ENCODE measurements at regions not wholly inside any gene's neighbourhood (a gene's known extent, or its start where the extent isn't known, plus 50 kb on each side); places are given as distances from the start of the nearest gene placed in this dataset.

- DNase-seq: no peak
Measured at GRCh38 chr2:83756219-83756618, 702.9 kb downstream of the SUCLG1 start.

DNA sequence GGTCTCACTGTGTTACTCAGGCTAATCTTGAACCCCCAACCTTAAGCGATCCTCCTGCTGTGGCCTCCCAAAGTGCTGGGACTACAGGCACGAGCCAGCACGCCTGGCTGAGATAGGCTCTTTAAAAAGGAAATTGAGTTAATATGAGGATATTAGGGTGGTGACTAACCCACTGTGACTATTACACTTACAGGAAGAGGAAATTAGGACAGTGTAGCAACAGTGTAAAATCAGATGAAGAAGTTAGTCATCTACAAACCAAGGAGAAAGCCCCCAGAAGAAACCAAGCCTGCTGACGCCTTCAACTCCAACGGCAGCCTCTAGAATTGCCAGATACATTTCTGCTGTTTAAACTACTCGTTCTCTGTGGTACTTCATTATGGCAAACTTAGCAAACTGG is 711.9 kb downstream of the SUCLG1 start:
- DNase-seq: no peak

DNA sequence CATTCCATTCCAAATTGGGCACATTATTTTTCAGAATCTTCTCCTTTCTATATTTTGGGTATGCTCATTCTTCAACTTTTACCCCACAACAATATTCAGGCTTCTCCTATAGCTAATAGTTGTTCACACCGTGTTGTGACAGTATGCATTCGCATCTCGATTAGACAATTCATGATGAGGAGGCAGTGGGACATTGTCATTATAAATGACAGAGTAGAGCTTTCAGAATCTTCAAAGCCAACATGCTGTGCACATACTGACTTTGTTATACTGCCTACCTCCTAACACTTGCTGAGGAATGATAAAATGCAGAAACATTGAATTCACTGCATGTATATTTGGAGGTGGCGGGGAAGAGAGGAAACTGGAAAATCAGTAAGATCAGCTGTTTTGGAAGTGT is 714.2 kb downstream of the SUCLG1 start:
- no peak for DNase-seq

- peak; percentile 32 for DNase-seq
Measured at GRCh38 chr2:83742117-83742782, 716.8 kb downstream of the SUCLG1 start.

- DNase-seq: no peak
Measured at GRCh38 chr2:83730223-83730622, 728.9 kb downstream of the SUCLG1 start.

GRCh38 chr2:83725735-83726134 is 733.3 kb downstream of the SUCLG1 start:
- no peak for DNase-seq

DNA sequence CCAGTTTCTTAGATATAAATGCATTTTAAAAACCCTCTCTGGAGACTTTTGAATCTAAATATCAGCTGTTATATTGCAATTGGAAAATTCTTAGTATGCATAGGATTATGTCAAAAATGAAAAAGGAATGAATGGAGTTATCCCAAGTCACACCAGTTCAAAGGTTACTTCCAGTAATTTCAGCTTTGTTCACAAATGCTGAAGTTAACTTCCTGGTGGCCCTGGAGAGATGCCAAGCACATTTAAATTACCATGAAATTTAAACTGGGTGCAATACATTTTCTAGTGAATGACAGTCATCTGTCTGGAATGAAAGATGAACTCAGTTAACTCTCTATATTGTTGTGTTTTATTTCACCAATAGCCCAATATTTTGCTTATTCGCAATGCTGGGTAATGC is 753.9 kb downstream of the SUCLG1 start:
- no peak for DNase-seq

- no peak for DNase-seq
Measured at GRCh38 chr2:83703598-83703997, 755.5 kb downstream of the SUCLG1 start.

DNA sequence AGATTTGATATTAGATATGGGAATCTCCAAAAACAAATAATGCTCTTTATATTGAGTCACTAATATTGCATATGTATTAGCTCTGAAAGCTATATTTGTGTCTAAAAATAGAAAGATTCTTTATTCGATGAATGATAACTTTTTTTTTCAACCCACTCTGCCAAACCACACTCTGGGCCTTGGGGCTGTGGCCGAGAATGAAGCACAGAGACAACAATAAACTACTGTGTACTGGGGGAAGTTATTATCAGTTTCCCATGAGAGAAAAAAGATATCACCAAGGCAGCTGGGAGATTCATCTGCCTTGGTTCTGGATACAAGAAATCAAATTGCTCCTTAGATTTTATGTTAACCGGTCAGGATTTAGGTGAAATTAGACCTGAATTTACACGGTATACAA is 762.2 kb downstream of the SUCLG1 start:
- DNase-seq: no peak

- DNase-seq: no peak
Measured at GRCh38 chr2:83695530-83695929, 763.5 kb downstream of the SUCLG1 start.

DNA sequence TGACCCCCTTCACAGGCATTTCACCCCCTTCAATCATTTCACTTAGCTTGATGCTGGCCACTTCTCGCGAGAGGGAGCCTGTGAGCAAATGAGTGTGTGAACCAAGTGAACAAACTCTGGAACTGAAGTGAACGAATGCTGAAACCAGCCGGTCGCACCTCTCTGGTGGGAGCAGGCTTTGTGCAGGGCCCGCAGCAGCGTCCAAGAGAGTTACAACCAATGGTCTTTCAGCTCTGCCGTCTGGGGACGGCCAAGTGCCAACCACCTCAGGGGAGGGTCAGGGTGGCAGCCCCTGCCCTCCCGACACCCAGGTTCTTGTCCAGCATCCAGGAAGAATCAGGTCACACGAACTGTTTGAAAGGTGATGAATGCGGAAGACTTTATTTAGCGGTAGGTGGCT is 764.0 kb downstream of the SUCLG1 start:
- DNase-seq: no peak

- no peak for DNase-seq
Measured at GRCh38 chr2:83689402-83689801, 769.7 kb downstream of the SUCLG1 start.

GRCh38 chr2:83686863-83687262 is 772.2 kb downstream of the SUCLG1 start:
- no peak for DNase-seq

DNA sequence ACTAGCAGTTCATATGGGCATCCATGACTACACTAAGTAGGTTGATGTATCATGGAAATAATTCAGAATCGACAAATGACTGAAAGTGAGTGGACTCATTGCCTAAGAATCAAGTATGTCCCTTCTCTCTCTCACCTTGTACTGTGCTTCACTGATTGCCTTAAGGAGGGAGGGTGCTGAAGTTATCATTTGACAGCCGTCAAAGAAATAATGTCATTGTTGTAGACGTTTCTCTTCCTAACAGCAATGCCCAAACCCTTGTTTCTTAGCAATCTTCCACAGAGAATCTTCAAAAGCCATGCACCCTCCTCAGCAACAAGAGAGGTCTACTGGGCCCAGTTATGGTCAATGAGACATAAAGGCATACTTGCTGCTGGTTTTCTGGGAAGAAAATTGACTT is 785.0 kb downstream of the SUCLG1 start:
- no peak for DNase-seq

DNA sequence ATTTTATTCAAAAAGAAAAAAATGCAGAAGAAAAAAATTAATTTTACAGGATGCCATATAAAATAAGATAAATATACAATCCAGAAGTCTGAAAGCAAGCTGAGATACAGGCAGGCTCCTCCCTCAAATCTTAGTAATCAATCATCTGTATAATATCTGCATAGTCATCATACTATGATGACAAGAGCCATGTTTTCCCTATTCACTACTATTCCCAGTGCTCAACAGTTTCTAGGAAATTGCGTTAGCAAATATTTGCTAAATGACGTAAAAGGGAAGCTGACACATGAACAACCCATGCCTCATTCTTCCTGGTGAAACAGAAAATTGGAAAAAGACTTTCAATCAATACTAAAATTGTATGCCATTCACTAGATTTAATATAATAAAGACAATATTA is 793.2 kb downstream of the SUCLG1 start:
- no peak for DNase-seq

DNA sequence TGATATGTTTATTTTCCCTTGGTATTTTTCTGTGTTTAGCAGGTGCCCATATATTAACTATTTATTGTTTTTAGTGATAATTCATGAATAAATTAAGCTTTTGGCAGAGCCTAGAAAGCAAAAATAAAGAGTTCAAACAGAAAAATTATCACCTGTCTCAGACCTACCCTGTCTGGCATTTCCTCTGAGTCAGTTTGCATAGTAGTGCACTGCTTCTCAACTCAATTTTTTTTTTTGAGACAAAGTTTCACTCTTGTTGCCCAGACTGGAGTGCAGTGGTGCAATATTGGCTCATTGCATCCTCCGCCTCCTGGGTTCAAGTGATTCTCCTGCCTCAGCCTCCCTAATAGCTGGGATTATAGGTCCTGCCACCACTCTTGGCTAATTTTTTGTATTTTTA is 793.9 kb downstream of the SUCLG1 start:
- DNase-seq: no peak

- DNase-seq: no peak
Measured at GRCh38 chr2:83661711-83662110, 797.4 kb downstream of the SUCLG1 start.

- no peak for DNase-seq
Measured at GRCh38 chr2:83654091-83654611, 804.9 kb downstream of the SUCLG1 start.

GRCh38 chr2:83650898-83651297 is 808.2 kb downstream of the SUCLG1 start:
- DNase-seq: peak; percentile 94

DNA sequence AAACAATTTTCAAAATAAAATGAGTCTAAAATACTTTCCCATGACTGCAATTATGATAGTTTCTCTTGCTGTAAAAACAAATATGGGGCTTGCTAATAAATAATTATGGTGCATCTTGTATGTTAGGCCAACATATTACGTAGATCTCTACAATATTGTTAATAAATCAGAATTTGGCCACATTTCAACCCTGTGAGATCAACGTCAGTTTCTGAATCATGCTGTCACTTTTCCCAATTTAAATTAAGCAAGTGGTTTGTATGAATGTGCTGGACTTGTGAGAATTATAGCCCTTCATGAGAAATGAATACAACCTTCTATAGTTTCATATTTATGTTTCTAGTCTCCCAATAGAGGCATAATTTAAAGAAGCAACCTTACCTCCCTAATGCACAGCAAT is 808.9 kb downstream of the SUCLG1 start:
- no peak for DNase-seq

DNA sequence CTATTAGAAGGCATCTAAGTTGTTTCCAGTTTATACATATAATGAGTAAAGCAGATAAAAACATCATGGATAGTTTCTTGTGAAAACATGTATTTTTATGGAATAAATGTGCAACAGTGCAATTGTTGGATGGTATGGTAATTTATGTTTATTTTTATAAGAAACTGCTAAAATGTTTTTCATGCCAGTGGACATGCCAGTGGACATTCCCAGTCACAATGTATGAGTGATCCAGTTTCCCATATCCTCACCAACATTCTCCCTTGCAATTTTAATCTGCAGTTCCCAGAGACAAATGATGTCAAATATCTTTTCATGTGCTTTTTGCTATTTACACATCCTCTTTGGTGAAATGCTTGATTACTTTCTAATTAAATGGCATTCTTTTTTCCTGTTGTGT is 818.6 kb downstream of the SUCLG1 start:
- no peak for DNase-seq

GRCh38 chr2:83633423-83633822 is 825.7 kb downstream of the SUCLG1 start:
- no peak for DNase-seq

DNA sequence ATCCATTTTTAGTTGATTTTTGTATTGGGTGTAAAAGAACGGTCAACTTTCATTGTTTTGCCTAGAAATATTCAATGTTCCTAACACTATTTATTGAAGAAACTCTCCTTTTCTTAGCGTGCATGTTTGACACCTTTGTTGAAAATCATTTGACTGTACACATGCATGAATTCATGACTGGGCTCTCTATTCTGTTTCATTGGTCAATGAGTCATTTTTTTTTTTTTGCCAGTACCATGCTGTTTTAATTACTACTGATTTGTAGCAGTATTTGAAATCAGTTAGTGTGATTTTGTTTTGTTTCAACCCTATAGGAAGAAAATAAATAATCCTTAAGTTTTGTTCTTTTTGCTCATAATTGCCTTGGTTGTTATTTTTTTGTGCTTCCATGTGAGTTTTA is 828.7 kb downstream of the SUCLG1 start:
- no peak for DNase-seq

DNA sequence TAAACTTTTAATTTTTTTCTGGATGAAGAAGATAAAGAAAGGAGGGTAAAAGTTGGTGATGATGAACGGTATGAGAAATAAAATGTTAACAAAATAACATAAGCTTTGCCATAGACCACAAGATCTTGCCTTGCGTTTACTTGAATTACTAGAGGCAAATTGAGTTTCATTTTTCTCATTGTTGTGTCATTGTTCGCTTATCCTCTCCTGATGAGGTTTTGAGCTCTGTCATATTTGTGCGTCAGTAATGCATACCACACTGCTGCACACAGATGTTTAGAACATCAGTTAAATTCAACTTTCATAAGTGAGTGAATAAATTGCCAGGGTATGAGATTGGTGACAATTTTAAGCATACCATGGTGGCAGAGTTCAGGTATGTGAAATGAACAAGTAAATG is 843.6 kb downstream of the SUCLG1 start:
- no peak for DNase-seq

GRCh38 chr2:83613178-83613577 is 845.9 kb downstream of the SUCLG1 start:
- DNase-seq: no peak

Measured in NCI-H1092 treated with DMSO at 0.1 percent for 48 hours (cell line).